GM19468 (cell line): ENCODE measurements at regions not wholly inside any gene's neighbourhood (a gene's known extent, or its start where the extent isn't known, plus 50 kb on each side); places are given as distances from the start of the nearest gene placed in this dataset.

ENCODE experiments used
- ATAC-seq: cut with Tn5 transposase; IDR thresholded peaks from one replicate; pipeline ENCODE4 v1.9.1; 2021; ENCODE audit warnings: mild to moderate bottlenecking, moderate library complexity, moderate number of reproducible peaks; ENCODE audit not compliant: unreplicated experiment; ENCODE audit errors: extremely low read depth

- no peak for ATAC-seq
These were observed 191.5 kb upstream of the MAF start for GRCh38 chr16:79792076-79792475.

GRCh38 chr16:79790854-79791253, 190.3 kb upstream of the MAF start:
- ATAC-seq = no peak

GRCh38 chr16:79788949-79789348, 188.4 kb upstream of the MAF start:
- ATAC-seq = no peak

- ATAC-seq = no peak
These were observed 185.9 kb upstream of the MAF start for GRCh38 chr16:79786389-79786788.

GRCh38 chr16:79784007-79784406, 183.5 kb upstream of the MAF start:
- no peak for ATAC-seq

- ATAC-seq = no peak
These were observed 177.1 kb upstream of the MAF start for GRCh38 chr16:79777679-79778078.

GRCh38 chr16:79776243-79776847, 175.8 kb upstream of the MAF start:
- ATAC-seq = no peak

GRCh38 chr16:79772784-79773183, 172.2 kb upstream of the MAF start:
- no peak for ATAC-seq

- no peak for ATAC-seq
These were observed 171.5 kb upstream of the MAF start for GRCh38 chr16:79772048-79772447.

- peak; percentile 86 for ATAC-seq
These were observed 169.9 kb upstream of the MAF start for GRCh38 chr16:79770244-79771064.

GRCh38 chr16:79769928-79770243, 169.3 kb upstream of the MAF start:
- no peak for ATAC-seq

- no peak for ATAC-seq
These were observed 168.9 kb upstream of the MAF start for GRCh38 chr16:79769270-79769927.

- ATAC-seq = no peak
These were observed 167.9 kb upstream of the MAF start for GRCh38 chr16:79768276-79768970.

- no peak for ATAC-seq
These were observed 167.1 kb upstream of the MAF start for GRCh38 chr16:79767421-79768275.

- ATAC-seq = no peak
These were observed 165.4 kb upstream of the MAF start for GRCh38 chr16:79765901-79766394.

- ATAC-seq = no peak
These were observed 164.9 kb upstream of the MAF start for GRCh38 chr16:79765431-79765830.

- ATAC-seq = no peak
These were observed 164.0 kb upstream of the MAF start for GRCh38 chr16:79764415-79765110.

- no peak for ATAC-seq
These were observed 161.7 kb upstream of the MAF start for GRCh38 chr16:79762217-79762616.

- ATAC-seq = no peak
These were observed 158.2 kb upstream of the MAF start for GRCh38 chr16:79758615-79759346.
